ENCODE measurements at regions not wholly inside any gene's neighbourhood (a gene's known extent, or its start where the extent isn't known, plus 50 kb on each side); places are given as distances from the start of the nearest gene placed in this dataset.

GRCh38 chr2:40820319-40820718, 368.4 kb upstream of the SLC8A1 start:
- DNase-seq = no peak

- no peak for DNase-seq
These were observed 371.6 kb upstream of the SLC8A1 start for GRCh38 chr2:40823478-40823877.

GRCh38 chr2:40824278-40824677, 372.4 kb upstream of the SLC8A1 start:
- DNase-seq = no peak

GRCh38 chr2:40827392-40827791, 375.5 kb upstream of the SLC8A1 start:
- DNase-seq = no peak

- DNase-seq = no peak
These were observed 379.5 kb upstream of the SLC8A1 start for GRCh38 chr2:40831321-40831873.

GRCh38 chr2:40841856-40842255, 390.0 kb upstream of the SLC8A1 start:
- DNase-seq = no peak

GRCh38 chr2:40844353-40845277, 392.7 kb upstream of the SLC8A1 start:
- no peak for DNase-seq

- no peak for DNase-seq
These were observed 399.8 kb upstream of the SLC8A1 start for GRCh38 chr2:40851661-40852060.

GRCh38 chr2:40859617-40860016, 407.7 kb upstream of the SLC8A1 start:
- DNase-seq = no peak

GRCh38 chr2:40867829-40868228, 415.9 kb upstream of the SLC8A1 start:
- no peak for DNase-seq

GRCh38 chr2:40872580-40872979, 420.7 kb upstream of the SLC8A1 start:
- DNase-seq = no peak

- no peak for DNase-seq
These were observed 422.5 kb upstream of the SLC8A1 start for GRCh38 chr2:40874380-40874779.

- DNase-seq = no peak
These were observed 425.9 kb upstream of the SLC8A1 start for GRCh38 chr2:40877734-40878288.

- no peak for DNase-seq
These were observed 427.4 kb upstream of the SLC8A1 start for GRCh38 chr2:40879305-40879704.

- no peak for DNase-seq
These were observed 434.2 kb upstream of the SLC8A1 start for GRCh38 chr2:40886100-40886499.

GRCh38 chr2:40886655-40887054, 434.8 kb upstream of the SLC8A1 start:
- no peak for DNase-seq

GRCh38 chr2:40896358-40896757, 444.5 kb upstream of the SLC8A1 start:
- DNase-seq = no peak

- no peak for DNase-seq
These were observed 462.8 kb upstream of the SLC8A1 start for GRCh38 chr2:40914666-40915065.

GRCh38 chr2:40915651-40916050, 463.8 kb upstream of the SLC8A1 start:
- no peak for DNase-seq

GRCh38 chr2:40935349-40935748, 483.5 kb upstream of the SLC8A1 start:
- DNase-seq = no peak

GRCh38 chr2:40937284-40937683, 485.4 kb upstream of the SLC8A1 start:
- DNase-seq = no peak

GRCh38 chr2:40953341-40953740, 501.5 kb upstream of the SLC8A1 start:
- DNase-seq = no peak

GRCh38 chr2:40955042-40955441, 503.2 kb upstream of the SLC8A1 start:
- no peak for DNase-seq

GRCh38 chr2:40955635-40956034, 503.7 kb upstream of the SLC8A1 start:
- no peak for DNase-seq
